Transverse colon (tissue), 4 donors: ENCODE measurements at regions not wholly inside any gene's neighbourhood (a gene's known extent, or its start where the extent isn't known, plus 50 kb on each side); places are given as distances from the start of the nearest gene placed in this dataset.

Experiments used
- CTCF ChIP-seq, 5 experiments: fragments of 200-600 bp in 3 of 5; fragments of 450-650 bp in 2 of 5; sonication (generic) in 3 of 5; IDR thresholded peaks; 1 replicate in 2 of 5; 2 replicates in 3 of 5; pipeline ENCODE4 v1.5.1; 2016 to 2017; ENCODE audit warnings: antibody characterized with exemption in 5 of 5, inconsistent platforms in 3 of 5, mild to moderate bottlenecking in 2 of 5, moderate library complexity in 1 of 5
- EP300 ChIP-seq: sonication (generic); formaldehyde crosslinking; IDR thresholded peaks from one replicate; pipeline ENCODE4 v1.6.1; 2017; ENCODE audit warnings: antibody characterized with exemption, low read depth
- POLR2A ChIP-seq: fragments of 450-650 bp; IDR thresholded peaks from one replicate; pipeline ENCODE4 v1.6.1; 2016; ENCODE audit warnings: antibody characterized with exemption, mild to moderate bottlenecking, moderate library complexity
- POLR2AphosphoS5 ChIP-seq, 3 donors: sonication (generic); formaldehyde crosslinking; IDR thresholded peaks; one replicate each; pipeline ENCODE4 v1.6.1; 2016; ENCODE audit warnings: antibody characterized with exemption in 3 of 3

- TF ChIP-seq EP300 = no peak
- TF ChIP-seq CTCF (IDR thresholded peaks at IDR 0.05) = no peak
- no peak for TF ChIP-seq POLR2A
- TF ChIP-seq POLR2AphosphoS5 (IDR thresholded peaks at IDR 0.05) = no peak
Measured at GRCh38 chr18:67043276-67043675, 439.4 kb upstream of the CDH19 start.
